GM12878 (cell line): ENCODE measurements at regions not wholly inside any gene's neighbourhood (a gene's known extent, or its start where the extent isn't known, plus 50 kb on each side); places are given as distances from the start of the nearest gene placed in this dataset.

Source experiments
- ATAC-seq: fragments of 200-7000 bp; cut with Tn5 transposase; 3 replicates; pipeline ENCODE4 v1.9.1; 2020; ENCODE audit warnings: mild to moderate bottlenecking, moderate library complexity
- BruUV-seq: library from RNA; stranded (reverse); fragments of 400-500 nt; replicated peaks from 2 replicates; lab custom pipeline; 2021; lab: Mats Ljungman, UMichigan
- CTCF ChIA-PET: fragments of 300-600 bp; sonication (Branson Sonifier 250); formaldehyde crosslinking; extraction: SDS; loops from one replicate; lab custom pipeline; 2021; ENCODE audit warnings: inconsistent platforms; lab: Yijun Ruan, JAX
- POLR2A ChIA-PET: fragments of 350-600 bp; formaldehyde crosslinking; extraction: SDS; loops from one replicate; lab custom pipeline; 2021; ENCODE audit warnings: inconsistent platforms; lab: Charles Lee
- RAD21 ChIA-PET: fragments of 300-600 bp; sonication (Branson Sonifier 250); formaldehyde crosslinking; loops from one replicate; lab custom pipeline; 2023; ENCODE audit warnings: antibody characterized with exemption; ENCODE audit not compliant: unreplicated experiment; lab: Charles Lee
- SMC1A ChIA-PET: fragments of 300-600 bp; sonication (Branson Sonifier 250); formaldehyde crosslinking; loops from one replicate; lab custom pipeline; 2023; ENCODE audit not compliant: unreplicated experiment, uncharacterized antibody; lab: Charles Lee
- DNase-seq: peaks from one replicate; pipeline ENCODE4 v3.0.0-alpha.2; 2011; ENCODE audit warnings: low read depth, low spot score
- FAIRE-seq: peaks from 3 replicates; lab custom pipeline; 2011; peaks lifted over from hg19 to GRCh38; lab: Jason Lieb, UNC
- H2AFZ ChIP-seq: 2 replicates; pipeline ENCODE4 v1.6.0; 2011; ENCODE audit warnings: low read depth, low read length, control low read depth; ENCODE audit not compliant: control insufficient read depth
- H3K27ac ChIP-seq: 2 replicates; pipeline ENCODE4 v1.5.1; 2011; ENCODE audit warnings: control low read depth; ENCODE audit not compliant: control insufficient read depth, insufficient read depth
- H3K27me3 ChIP-seq, 2 experiments: replicated peaks in 1 of 2; 2 replicates each; pipeline versions ENCODE4 v1.6.0 to v1.6.1; 2011; ENCODE audit warnings: low read length in 1 of 2; ENCODE audit not compliant: control insufficient read depth in 2 of 2, insufficient read depth in 2 of 2
- H3K36me3 ChIP-seq, 2 experiments: 2 replicates each; pipeline ENCODE4 v1.5.1; 2011; ENCODE audit warnings: low read length in 1 of 2; ENCODE audit not compliant: control insufficient read depth in 2 of 2, insufficient read depth in 2 of 2
- H3K4me1 ChIP-seq: 2 replicates; pipeline ENCODE4 v1.6.1; 2011; ENCODE audit warnings: mild to moderate bottlenecking, low read length, moderate library complexity, mixed read lengths; ENCODE audit not compliant: control insufficient read depth, insufficient read depth
- H3K4me2 ChIP-seq: 2 replicates; pipeline ENCODE4 v1.6.0; 2011; ENCODE audit warnings: control low read depth; ENCODE audit not compliant: control insufficient read depth, insufficient read depth
- H3K4me3 ChIP-seq: fragments of 200-600 bp; sonication (generic); 2 replicates; pipeline ENCODE4 v1.5.1; 2016
- H3K79me2 ChIP-seq: 2 replicates; pipeline ENCODE4 v1.6.0; 2011; ENCODE audit warnings: low read length; ENCODE audit not compliant: control insufficient read depth, insufficient read depth
- H3K9ac ChIP-seq: 2 replicates; pipeline ENCODE4 v1.8.0; 2011; ENCODE audit warnings: low read length, control low read depth, mixed read lengths; ENCODE audit not compliant: control insufficient read depth, insufficient read depth
- H3K9me3 ChIP-seq: replicated peaks from 3 replicates; pipeline ENCODE4 v1.5.1; 2011; ENCODE audit warnings: mild to moderate bottlenecking, low read length; ENCODE audit not compliant: control insufficient read depth, insufficient read depth
- H4K20me1 ChIP-seq: 2 replicates; pipeline ENCODE4 v1.6.0; 2011; ENCODE audit not compliant: control insufficient read depth, insufficient read depth
- E2F8 ChIP-seq: fragments of 450-650 bp; IDR thresholded peaks from 2 replicates; pipeline ENCODE4 v1.6.1; 2018; ENCODE audit warnings: mild to moderate bottlenecking, low read depth, moderate library complexity; ENCODE audit not compliant: partially characterized antibody
- E4F1 ChIP-seq: fragments of 450-650 bp; IDR thresholded peaks from 2 replicates; pipeline ENCODE4 v1.6.1; 2018; ENCODE audit warnings: borderline replicate concordance, mild to moderate bottlenecking; ENCODE audit not compliant: partially characterized antibody
- GABPA ChIP-seq: IDR thresholded peaks from 2 replicates; pipeline ENCODE4 v1.6.1; 2014; ENCODE audit warnings: antibody characterized with exemption, low read depth, mild to moderate bottlenecking, inconsistent platforms
- HDAC2 ChIP-seq: fragments of 200-600 bp; sonication (generic); IDR thresholded peaks from 2 replicates; pipeline ENCODE4 v1.6.1; 2017
- IKZF1 ChIP-seq: fragments of 450-650 bp; conservative IDR thresholded peaks from 2 replicates; pipeline ENCODE4 v1.6.1; 2017; ENCODE audit warnings: antibody characterized with exemption, mild to moderate bottlenecking
- JUNB ChIP-seq: IDR thresholded peaks from 2 replicates; pipeline ENCODE4 v1.6.1; 2016; ENCODE audit warnings: antibody characterized with exemption, mild to moderate bottlenecking
- MXI1 ChIP-seq: fragments of 150-350 bp; IDR thresholded peaks from 2 replicates; pipeline ENCODE4 v1.6.1; 2011; ENCODE audit warnings: low read depth, mild to moderate bottlenecking, inconsistent platforms, low read length, improper control_type of control experiment
- NFXL1 ChIP-seq: fragments of 450-650 bp; IDR thresholded peaks from 2 replicates; pipeline ENCODE4 v1.6.1; 2017; ENCODE audit warnings: antibody characterized with exemption, mild to moderate bottlenecking, borderline replicate concordance
- NFYB ChIP-seq: IDR thresholded peaks from 2 replicates; pipeline ENCODE4 v1.6.1; 2011; ENCODE audit warnings: low read depth, mild to moderate bottlenecking, low read length, improper control_type of control experiment, moderate library complexity; ENCODE audit not compliant: insufficient read depth
- PRDM15 ChIP-seq: fragments of 450-650 bp; formaldehyde crosslinking; IDR thresholded peaks from 2 replicates; pipeline ENCODE4 v1.4.0; 2020; ENCODE audit warnings: mild to moderate bottlenecking, moderate library complexity
- SIN3A ChIP-seq: IDR thresholded peaks from 2 replicates; pipeline ENCODE4 v1.6.1; 2012; ENCODE audit warnings: low read depth, low read length, improper control_type of control experiment
- SIX5 ChIP-seq: IDR thresholded peaks from 2 replicates; pipeline ENCODE4 v1.6.1; 2011; ENCODE audit warnings: mild to moderate bottlenecking, low read depth, low read length, moderate library complexity; ENCODE audit not compliant: severe bottlenecking
- SMAD1 ChIP-seq: fragments of 450-650 bp; IDR thresholded peaks from 2 replicates; pipeline ENCODE4 v1.6.1; 2018; ENCODE audit warnings: mild to moderate bottlenecking, low read depth; ENCODE audit not compliant: partially characterized antibody
- STAT3 ChIP-seq: IDR thresholded peaks from 2 replicates; pipeline ENCODE4 v1.6.1; 2011; ENCODE audit warnings: low read depth, low read length, improper control_type of control experiment
- ZZZ3 ChIP-seq: IDR thresholded peaks from 2 replicates; pipeline ENCODE4 v1.6.1; 2011; ENCODE audit warnings: low read depth; ENCODE audit not compliant: control insufficient read depth, insufficient read length
- WGBS: methylation state at CpG from one replicate; pipeline ENCODE4 v1.1.6; 2016; ENCODE audit warnings: low lambda C conversion rate; ENCODE audit not compliant: insufficient replicate concordance, insufficient coverage; ENCODE audit errors: missing lambda C conversion rate; 5-methylcytosine and 5-hydroxymethylcytosine counted together
- in situ Hi-C: fragments of 300-500 bp; cut with MboI; formaldehyde crosslinking; loops from 9 replicates; pipeline ENCODE4 v1.14.3; 2018; ENCODE audit warnings: mixed read lengths
- intact Hi-C: fragments of 100-400 bp; cut with micrococcal nuclease; formaldehyde crosslinking; loops from one replicate; pipeline ENCODE4 v1.14.2; 2022; ENCODE audit not compliant: unreplicated experiment

DNA sequence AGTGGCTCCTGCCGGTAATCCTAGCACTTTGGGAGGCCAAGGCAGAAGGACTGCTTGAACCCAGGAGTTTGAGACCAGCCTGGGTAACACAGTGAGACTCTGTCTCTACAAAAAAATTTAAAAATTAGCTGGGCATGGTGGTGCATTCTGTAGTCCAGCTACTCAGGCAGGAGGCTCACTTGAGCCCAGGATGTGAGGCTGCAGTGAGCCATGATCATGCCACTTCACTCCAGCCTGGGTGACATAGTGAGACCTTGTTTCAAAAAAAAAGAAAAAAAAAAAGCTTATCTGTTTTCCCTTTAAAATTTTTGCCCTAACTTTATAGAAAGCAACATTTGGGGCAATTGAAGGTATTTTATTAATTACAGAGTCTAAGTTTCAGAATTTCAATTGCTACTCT lies 486.0 kb downstream of the BCAT1 start (continued):
- no peak for TF ChIP-seq PRDM15
- TF ChIP-seq E4F1: no peak
- TF ChIP-seq NFYB: no peak
- TF ChIP-seq SIN3A: no peak

DNA sequence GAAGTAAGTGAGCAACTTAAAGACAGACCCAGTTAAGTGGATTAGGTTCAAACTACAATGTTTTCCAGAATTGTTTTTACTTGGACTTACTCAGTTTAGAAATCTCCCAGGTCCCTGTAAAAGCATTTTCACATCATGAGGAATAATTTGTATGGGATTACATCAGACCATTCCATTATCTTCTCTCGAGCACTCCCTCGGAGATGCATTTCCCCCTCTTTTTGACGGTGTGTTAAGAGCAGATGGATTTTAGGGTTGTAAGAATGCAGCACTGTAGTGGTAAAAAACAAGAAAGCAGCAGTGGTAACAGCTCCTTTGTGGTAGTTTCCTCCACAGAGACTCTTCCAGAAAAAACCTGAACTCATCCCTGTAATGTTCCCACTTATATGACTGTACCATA lies 488.4 kb downstream of the BCAT1 start:
- no TSS peak for BruUV-seq
- Histone ChIP-seq H2AFZ (no peak overlapping the region), H3K9ac (no peak overlapping the region), H3K4me3 (no peak overlapping the region), H3K27ac (no peak overlapping the region), H4K20me1 (no peaks in the 10 kb centered on the region), H3K36me3 (no peaks in the 10 kb centered on the region), H3K79me2 (no peaks in the 10 kb centered on the region), H3K4me2 (no peak overlapping the region), H3K4me1 (no peaks in the 10 kb centered on the region), H3K27me3 (no peaks in the 10 kb centered on the region), H3K9me3 (no peaks in the 10 kb centered on the region)
- FAIRE-seq: no peak
- CTCF ChIA-PET: no interaction called here
- intact Hi-C loops: no loop called here
- RAD21 ChIA-PET: no interaction called here
- DNase-seq: no peak
- ATAC-seq: no peak
- in situ Hi-C loops: no loop called here
- POLR2A ChIA-PET: no interaction called here
- 17% methylated on average over 3 of the region's 3 CpGs for WGBS
- SMC1A ChIA-PET: no interaction called here
- no peak for TF ChIP-seq JUNB
- TF ChIP-seq ZZZ3: no peak
- no peak for TF ChIP-seq NFXL1
- TF ChIP-seq GABPA: no peak
- no peak for TF ChIP-seq MXI1
- TF ChIP-seq E2F8: no peak
- no peak for TF ChIP-seq SIX5
- TF ChIP-seq IKZF1: no peak
- TF ChIP-seq SMAD1: no peak
- TF ChIP-seq HDAC2: no peak
- no peak for TF ChIP-seq STAT3
